Stimulated activated CD4-positive, alpha-beta T cell treated with anti-CD3 and anti-CD28 coated beads, Interleukin-12 subunit alpha, Interleukin-12 subunit beta, amount 100 ng/mL, for 48 hours (primary cell): ENCODE measurements at regions not wholly inside any gene's neighbourhood (a gene's known extent, or its start where the extent isn't known, plus 50 kb on each side); places are given as distances from the start of the nearest gene placed in this dataset.
"Not testable (repeated sequence)": the region's sequence is repeated elsewhere in the genome, so short reads cannot be mapped to it uniquely, and the experiment has no call there.

Experiments
- DNase-seq, 3 donors: peaks; one replicate each; pipeline ENCODE4 v3.0.0-alpha.2; 2020; ENCODE audit warnings: low read depth in 2 of 3, low spot score in 1 of 3

DNA sequence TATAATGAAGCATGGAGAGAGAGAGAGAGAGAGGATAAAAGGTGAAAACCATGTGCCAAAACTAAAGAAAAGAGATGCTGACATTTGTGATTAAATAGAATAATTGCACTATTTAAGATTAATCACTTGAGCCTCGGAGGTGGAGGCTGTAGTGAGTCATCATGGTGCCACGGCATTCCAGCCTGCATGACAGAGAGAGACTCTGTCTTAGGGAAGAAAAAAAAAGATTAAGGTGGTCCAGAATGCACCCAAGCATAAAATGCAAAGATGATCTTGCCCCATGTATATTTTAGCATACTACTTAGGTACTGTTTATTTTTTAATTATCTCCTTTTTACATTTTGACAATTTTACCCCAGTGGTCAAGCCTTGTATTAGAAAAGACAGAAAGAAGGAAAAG lies 742.5 kb downstream of the SPATA31A1 start:
- not testable (repeated sequence) for DNase-seq

DNA sequence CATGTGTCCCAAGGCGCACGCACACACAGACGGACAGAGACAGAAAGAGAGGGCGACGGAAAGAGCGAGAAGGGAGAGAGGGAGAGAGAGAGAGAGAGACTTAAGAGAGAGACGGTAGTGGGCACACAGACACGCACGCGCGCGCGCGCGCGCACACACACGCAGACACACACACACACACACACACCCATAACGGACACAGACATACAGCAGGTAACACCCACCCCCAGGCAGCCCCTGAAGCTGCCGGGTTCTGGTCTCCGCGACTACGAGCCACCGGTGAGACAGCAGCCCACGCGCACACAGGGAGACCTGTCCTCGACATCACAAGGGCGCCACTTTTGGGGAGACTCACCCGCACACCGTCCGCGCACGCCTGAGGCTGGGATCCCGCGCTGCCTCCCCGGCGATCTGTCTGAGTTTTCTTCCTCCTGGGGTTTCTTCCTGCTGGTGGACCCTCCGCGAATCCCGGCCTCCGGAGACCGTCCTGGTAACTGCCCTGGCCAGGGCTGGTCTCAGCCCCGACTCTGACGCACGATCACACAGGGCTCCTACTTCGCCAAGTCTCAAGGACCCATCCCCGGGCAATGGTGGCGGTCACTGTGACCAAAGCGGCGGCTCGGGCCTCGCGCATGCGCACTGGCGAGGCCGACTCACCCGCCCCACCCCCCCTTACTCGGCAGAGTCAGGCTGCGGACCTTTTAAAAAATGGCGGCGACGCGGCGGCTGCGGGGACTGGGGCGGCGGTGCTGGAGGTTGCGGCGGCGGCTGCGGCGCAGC lies 750.7 kb downstream of the SPATA31A1 start:
- DNase-seq = peak in 1 of 3 donors; percentile 28

DNA sequence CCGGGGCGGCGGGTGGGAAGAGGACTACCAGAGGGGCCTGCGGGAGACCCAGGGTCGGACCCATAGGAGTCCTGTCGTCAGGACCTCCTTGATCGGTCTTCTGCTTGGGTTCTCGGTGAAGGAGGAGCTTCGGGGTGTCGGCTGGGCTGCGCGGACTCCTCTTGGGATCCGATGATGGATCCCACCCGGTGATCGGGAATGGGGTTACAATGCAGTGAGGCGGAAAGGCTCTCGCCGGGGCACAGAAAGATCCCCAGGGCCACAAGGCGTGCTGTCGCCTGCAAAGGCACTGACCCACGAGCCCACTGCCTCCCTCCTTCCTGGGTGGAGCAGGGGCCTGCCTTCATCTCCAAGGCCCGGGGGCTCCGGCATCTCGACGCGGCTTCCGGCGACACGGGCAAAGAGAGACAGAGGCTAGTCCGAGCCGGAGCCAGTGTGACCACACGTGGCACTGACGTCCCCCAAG lies 751.3 kb downstream of the SPATA31A1 start:
- not testable (repeated sequence) for DNase-seq

DNA sequence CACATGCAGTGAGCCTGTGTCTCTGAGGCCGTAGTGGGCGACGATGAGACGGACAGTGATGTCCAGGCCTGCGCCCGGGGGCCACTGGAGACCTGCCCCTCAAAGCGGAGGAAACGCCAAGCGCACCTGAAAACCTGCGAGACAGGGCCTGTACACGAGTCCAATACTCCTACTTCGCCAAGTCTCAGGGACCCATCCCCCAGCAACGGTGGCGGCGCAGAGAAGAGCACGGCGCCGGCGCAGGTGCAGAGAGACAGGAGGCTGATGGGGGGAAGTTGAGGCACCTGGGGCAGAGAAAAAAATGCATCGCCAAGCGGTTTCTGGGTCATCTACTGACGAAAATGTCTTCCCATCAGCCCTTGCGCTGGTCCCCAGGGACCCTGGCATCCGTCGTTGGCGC lies 751.8 kb downstream of the SPATA31A1 start:
- not testable (repeated sequence) for DNase-seq

DNA sequence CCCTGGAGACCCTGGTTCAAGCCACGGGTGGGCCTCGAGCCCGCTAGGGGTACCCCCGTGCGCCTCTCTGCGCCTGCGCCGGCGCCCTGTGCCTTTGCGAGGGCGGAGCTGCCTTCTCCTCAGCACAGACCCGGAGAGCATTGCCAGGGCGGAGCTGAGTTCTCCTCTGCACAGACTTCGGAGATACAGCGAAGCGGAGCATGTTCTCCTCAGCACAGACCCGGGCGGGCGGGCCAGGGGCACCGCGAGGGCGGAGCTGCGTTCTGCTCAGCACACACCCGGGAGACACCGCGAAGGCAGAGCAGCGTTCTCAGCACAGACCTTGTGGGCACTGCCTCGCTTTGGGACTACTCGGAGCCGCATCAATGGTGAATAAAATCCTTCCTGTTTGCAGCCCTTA lies 753.0 kb downstream of the SPATA31A1 start:
- DNase-seq = not testable (repeated sequence)

DNA sequence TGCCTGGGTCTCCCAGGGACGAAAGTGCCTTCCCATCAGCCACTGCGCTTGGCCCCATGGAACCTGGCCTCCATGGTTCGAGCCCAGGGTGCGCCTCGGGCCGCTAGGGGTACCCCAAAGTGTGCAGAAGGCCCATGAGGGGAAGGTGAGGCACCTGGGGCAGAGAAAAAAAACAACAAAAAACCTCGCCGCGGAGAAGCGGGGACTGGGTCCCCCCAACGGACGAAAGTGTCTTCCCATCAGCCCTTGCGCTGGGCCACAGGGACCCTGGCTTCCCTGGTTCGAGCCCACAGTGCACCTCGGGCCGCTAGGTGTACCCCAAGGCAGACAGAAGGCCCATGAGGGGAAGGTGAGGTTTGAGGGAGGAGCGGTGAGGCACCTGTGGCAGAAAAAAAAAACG lies 755.3 kb downstream of the SPATA31A1 start:
- DNase-seq = not testable (repeated sequence)

DNA sequence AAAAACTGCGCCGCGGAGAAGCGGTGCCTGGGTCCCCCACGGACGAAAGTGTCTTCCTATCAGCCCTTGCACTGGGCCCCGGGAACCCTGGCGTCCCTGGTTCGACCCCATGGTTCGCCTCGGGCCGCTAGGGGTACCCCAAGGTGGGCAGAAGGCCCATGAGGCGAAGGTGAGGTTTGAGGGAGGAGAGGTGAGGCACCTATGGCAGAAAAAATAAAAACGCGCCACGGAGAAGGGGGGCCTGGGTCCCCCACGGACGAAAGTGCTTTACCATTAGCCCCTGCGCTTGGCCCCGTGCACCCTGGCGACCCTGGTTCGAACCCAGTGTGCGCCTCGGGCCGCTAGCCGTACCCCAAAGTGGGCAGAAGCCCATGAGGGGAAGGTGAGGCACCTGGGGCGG lies 756.1 kb downstream of the SPATA31A1 start:
- DNase-seq = not testable (repeated sequence)

DNA sequence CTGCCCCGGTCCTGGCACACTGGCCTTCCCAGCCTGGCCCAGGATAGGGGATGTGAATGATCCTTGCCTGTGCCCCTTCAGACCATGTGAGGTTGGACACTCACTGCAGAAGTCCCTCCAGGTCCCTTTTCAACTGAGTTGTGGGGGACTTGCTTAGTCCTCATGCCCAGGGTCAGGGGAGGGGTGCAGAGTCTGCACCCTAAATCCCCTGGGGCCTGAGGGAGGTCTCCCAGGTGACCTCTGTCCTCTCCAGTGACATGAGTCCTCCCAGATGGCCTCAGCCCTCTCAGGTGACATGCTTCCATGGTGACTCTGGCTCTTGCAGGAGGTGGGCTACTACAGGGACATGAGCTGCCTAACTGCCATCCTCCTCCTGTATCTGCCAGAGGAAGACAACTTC lies 775.1 kb downstream of the SPATA31A1 start:
- not testable (repeated sequence) for DNase-seq

DNA sequence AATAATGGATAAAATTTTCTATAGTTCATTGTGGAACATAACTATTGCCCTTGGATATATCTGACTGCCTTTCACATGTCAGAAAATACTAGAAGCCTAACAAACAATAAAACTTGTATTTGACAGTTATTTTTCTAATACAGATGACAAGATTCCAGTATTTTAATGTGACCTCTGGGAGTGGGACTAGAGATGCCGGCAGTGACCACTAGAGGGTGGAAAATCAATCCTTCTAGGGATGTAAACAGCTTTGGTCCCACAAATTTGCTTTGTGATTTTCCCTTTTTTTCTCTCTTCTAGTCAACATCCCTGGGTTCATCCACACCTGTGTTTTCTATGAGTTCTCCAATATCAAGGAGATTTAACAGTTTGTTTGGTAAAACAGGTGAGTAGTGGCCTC lies 813.7 kb downstream of the SPATA31A1 start:
- DNase-seq = not testable (repeated sequence)

DNA sequence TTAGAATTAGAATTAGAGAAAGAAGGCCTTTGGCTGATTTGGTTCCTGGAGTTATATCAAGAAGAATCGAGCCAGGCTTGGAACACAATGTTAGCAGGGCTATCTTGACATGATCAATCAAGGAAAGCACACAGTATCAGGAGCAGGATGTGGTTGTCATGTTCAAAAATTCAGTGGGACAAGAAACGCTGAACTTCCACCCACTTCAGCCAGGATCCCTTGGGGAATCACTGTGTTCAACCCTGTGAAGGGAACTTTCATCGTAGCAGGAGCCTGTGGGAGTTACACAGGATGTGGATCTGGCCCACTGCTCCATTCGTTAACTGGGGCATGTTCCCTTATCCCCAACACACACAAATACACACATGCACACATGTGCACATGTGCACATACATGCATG lies 817.8 kb downstream of the SPATA31A1 start:
- DNase-seq = not testable (repeated sequence)

DNA sequence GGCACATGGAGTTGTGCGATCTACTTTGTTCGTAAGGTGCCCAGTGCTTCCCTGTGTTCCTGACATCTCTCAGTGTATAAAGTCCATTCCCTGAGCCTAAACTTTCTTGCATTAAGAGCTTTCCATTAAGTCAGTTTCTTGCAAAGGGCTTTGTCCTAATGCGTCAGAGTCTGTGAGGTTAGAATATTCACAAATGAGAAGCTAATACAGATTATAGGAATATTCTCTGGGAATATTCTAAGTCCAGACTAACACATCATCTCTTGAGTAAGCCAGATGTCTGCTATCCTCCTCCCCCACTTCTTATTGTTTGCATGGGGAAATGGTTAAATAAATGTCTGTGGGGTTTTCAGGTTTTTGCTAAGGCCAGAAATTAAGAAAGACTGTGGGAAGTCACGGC lies 818.6 kb downstream of the SPATA31A1 start:
- not testable (repeated sequence) for DNase-seq

DNA sequence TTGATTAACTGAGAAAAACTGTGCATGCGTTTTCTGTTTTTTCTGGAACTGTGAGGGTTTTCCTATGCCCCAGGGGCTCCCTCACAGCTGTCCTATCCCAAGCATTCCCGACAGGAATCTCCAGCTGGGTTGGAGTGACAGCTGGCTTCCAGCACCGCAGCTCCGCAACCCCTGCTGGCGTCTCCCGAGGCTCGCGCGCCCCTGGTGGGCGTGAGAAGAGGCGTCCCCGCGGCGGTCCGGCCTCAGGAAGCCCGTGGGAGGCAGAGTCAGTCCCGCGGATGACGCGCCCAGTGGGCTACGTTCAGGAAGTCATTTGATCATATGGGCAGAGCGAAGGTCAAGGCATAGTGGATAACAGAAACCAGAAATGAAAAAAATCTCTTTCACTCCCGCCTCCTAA lies 821.9 kb downstream of the SPATA31A1 start:
- DNase-seq = not testable (repeated sequence)

DNA sequence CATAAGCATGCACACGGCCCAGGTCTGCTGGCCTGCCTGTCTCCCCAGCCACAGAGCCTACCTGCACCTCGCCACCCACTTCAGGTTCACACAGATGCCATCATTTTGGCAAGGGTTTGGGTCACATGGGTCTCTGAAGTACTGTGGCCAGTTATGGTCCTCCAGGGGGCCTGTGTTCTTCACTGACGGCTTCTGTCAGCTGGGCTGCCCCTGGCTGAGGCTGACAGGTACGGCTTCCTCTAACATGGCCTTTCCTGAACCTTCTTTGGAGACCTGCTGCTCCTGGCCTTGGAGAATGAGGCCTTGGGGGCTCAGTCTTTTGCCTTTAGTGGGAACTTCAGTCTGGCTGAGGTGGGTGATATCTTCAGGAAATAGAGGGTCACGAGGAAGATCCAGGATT lies 835.9 kb downstream of the SPATA31A1 start:
- not testable (repeated sequence) for DNase-seq

DNA sequence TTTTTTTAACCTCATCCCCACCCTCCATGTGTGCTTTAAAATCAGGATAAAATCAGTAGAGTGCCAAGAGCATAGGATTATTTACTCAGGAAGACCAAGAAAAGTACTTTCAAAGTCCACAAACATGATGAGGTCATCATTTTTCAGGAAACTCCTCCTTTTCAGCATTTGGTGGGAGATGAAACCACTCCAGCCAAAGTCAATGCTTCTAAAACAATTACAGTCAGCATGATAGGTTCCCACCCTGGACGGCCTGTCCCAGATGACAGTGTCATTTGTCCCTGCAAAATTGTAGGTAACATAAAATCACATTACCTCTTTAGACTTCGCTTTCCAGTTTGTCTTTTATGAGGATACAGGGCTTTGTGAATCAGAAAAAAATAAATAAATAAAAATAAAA lies 836.7 kb downstream of the SPATA31A1 start:
- DNase-seq = not testable (repeated sequence)

DNA sequence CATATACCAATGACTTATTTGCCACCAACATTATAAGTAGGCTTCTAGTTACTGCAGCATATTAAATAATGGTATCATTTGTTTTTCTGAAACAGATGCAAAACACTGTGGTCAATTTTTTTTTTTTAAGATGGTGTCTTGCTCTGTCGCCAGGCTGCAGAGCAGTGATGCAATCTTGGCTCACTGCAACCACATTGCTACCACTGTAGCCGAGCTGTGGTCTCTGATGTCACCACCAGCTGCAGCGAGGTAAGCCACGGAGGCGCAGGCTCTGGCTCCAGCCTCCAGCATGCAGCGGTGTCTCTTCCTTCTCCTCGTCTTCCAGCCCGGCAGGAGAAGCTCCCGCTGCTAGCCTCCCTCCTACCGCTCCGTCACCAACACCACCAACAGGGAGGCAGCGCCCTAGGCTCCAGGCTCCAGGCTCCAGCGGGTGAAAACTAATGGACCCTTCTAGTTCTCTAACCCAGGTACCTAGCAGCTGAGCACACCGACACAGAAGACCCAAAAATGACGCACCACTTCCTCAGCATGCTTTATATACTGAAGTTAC lies 840.8 kb downstream of the SPATA31A1 start:
- DNase-seq = not testable (repeated sequence)

DNA sequence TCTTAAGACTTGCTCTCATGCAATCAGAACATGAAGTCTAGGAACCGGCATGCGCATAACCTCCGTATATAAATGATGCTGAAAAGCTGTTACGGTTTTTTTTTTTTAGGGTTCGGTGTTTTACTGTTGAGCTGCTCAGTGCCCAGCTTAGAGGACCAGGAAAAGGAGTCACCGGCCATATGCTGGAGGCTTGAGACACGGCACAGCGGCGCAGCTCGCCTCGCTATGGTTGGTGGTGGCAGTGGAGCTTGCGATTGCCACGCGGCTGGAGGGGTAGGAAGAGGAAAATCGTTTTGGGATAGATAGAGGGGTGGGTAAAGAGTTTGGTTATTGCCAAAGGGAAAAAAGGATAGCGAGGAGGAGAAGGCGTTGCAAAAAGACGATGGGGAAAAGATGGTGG lies 841.3 kb downstream of the SPATA31A1 start:
- not testable (repeated sequence) for DNase-seq

DNA sequence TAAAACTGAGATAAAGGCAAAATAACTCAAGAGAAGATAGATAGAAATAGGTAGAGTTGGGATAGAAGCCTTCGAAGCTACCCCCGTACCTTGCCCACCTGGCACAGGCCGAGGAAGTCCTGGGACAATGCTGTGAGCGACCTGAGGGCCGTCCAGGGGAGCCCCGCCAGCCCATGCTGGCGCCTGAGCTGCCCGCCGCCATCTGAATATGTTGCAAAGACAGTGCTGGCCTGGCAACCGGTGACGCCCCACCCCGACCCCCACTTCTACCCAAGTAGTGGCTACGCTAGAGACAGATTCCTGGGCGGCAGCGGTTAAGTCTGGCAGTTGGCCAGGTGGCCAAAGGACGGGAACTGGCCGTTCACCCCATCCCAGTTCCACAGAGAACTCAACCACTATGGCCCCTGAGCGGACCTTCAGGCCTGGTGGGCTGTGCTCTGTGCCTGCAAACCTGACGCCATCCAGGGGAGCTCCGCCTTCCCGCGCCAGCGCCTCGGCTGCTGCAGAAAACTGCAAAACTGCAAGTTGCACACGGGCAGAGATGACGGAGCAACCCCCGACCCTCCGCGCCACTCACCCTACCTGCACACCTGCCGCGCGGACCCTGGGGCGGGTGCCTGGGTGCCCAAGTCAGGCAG lies 866.2 kb downstream of the SPATA31A1 start:
- DNase-seq = not testable (repeated sequence)

DNA sequence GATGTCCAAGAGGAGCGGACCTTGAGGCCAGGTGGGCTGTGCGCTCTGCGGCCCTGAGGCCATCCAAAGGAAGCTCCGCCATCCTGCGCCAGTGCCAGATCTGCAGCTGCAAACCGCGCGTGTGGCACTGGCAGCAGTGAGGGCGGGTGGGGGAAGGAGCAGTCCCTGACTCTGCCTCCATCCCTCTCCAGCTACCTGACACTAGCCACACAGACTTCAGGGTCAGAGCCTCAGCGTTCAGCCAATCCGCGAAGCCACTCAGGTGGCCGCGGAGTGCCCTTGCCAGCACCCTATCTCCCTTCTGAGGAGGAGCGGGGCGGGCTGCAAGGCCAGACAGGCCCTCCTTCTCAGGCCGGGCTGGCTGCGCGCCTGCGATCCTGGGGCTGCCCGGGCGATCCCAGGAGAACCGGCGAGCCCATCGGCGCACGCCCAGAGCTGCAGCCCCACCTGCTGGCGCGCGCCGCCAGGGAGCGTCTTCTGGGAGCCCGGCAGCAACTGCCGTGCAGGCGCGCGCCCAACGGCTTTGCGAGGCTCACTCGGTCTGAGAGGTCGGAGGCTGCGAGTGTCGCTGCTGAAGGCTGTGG lies 867.2 kb downstream of the SPATA31A1 start:
- not testable (repeated sequence) for DNase-seq

DNA sequence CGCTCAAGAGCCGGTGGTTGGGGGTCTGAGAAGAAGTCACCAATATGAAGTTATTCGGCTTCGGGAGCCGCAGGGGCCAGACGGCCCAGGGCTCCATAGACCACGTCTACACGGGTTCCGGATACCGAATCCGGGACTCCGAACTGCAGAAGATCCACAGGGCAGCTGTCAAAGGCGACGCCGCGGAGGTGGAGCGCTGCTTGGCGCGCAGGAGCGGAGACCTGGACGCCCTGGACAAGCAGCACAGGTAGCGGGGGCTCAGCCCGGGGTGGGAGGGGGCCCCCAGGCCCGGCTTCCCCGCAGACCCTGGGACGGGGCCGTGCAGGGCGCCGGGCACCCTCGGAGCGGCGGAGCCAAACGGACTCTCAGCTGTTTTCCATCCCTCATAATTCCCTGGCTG lies 867.9 kb downstream of the SPATA31A1 start:
- DNase-seq = not testable (repeated sequence)
